ENCODE measurements at regions not wholly inside any gene's neighbourhood (a gene's known extent, or its start where the extent isn't known, plus 50 kb on each side); places are given as distances from the start of the nearest gene placed in this dataset.

- Histone ChIP-seq H3K9me3 (ENCODE audit: control insufficient read depth, low read depth, low read length) (no peaks in the 10 kb centered on the region), H3K27me3 (ENCODE audit: control insufficient read depth, insufficient read depth, low read length) (no peaks in the 10 kb centered on the region), H3K36me3 (ENCODE audit: control insufficient read depth, insufficient read depth, low read length) (no peaks in the 10 kb centered on the region), H3K4me3 (ENCODE audit: low read length) (no peak overlapping the region), H3K4me1 (ENCODE audit: control insufficient read depth, insufficient read depth, low read length) (peaks cover 4% of the 10 kb centered on the region), H3K27ac (ENCODE audit: low read length) (no peak overlapping the region)
- no CpG with 5 or more reads among the region's 2 CpGs for WGBS (ENCODE audit: insufficient coverage, low lambda C conversion rate)
- no peak for DNase-seq
Observed at GRCh38 chr1:224863486-224863885, 66.0 kb upstream of the DNAH14 start.

- no peak overlapping the region for H3K27ac ChIP-seq (ENCODE audit: low read length)
- no CpG with 5 or more reads among the region's 2 CpGs for WGBS (ENCODE audit: insufficient coverage, low lambda C conversion rate)
- no peaks in the 10 kb centered on the region for H3K36me3 ChIP-seq (ENCODE audit: control insufficient read depth, insufficient read depth, low read length)
- H3K4me3 ChIP-seq (ENCODE audit: low read length): no peak overlapping the region
- no peak for DNase-seq
- H3K4me1 ChIP-seq (ENCODE audit: control insufficient read depth, insufficient read depth, low read length): peaks cover 4% of the 10 kb centered on the region
- no peaks in the 10 kb centered on the region for H3K9me3 ChIP-seq (ENCODE audit: control insufficient read depth, low read depth, low read length)
- H3K27me3 ChIP-seq (ENCODE audit: control insufficient read depth, insufficient read depth, low read length): no peaks in the 10 kb centered on the region
Observed at GRCh38 chr1:224864006-224864405, 65.5 kb upstream of the DNAH14 start.

- Histone ChIP-seq H3K27ac (ENCODE audit: low read length) (no peak overlapping the region), H3K27me3 (ENCODE audit: control insufficient read depth, insufficient read depth, low read length) (no peaks in the 10 kb centered on the region), H3K4me3 (ENCODE audit: low read length) (no peak overlapping the region), H3K4me1 (ENCODE audit: control insufficient read depth, insufficient read depth, low read length) (peaks cover 4% of the 10 kb centered on the region), H3K36me3 (ENCODE audit: control insufficient read depth, insufficient read depth, low read length) (no peaks in the 10 kb centered on the region), H3K9me3 (ENCODE audit: control insufficient read depth, low read depth, low read length) (no peaks in the 10 kb centered on the region)
- WGBS (ENCODE audit: insufficient coverage, low lambda C conversion rate): no CpG with 5 or more reads among the region's 1 CpG
- no peak for DNase-seq
Observed at GRCh38 chr1:224865510-224865909, 64.0 kb upstream of the DNAH14 start.

GRCh38 chr1:224866940-224867339 lies 62.5 kb upstream of the DNAH14 start:
- Histone ChIP-seq H3K27me3 (ENCODE audit: control insufficient read depth, insufficient read depth, low read length) (no peaks in the 10 kb centered on the region), H3K9me3 (ENCODE audit: control insufficient read depth, low read depth, low read length) (no peaks in the 10 kb centered on the region), H3K27ac (ENCODE audit: low read length) (no peak overlapping the region), H3K36me3 (ENCODE audit: control insufficient read depth, insufficient read depth, low read length) (no peaks in the 10 kb centered on the region), H3K4me3 (ENCODE audit: low read length) (no peak overlapping the region), H3K4me1 (ENCODE audit: control insufficient read depth, insufficient read depth, low read length) (no peaks in the 10 kb centered on the region)
- DNase-seq: no peak

GRCh38 chr1:224867715-224868114 lies 61.8 kb upstream of the DNAH14 start:
- Histone ChIP-seq H3K4me3 (ENCODE audit: low read length) (no peak overlapping the region), H3K27me3 (ENCODE audit: control insufficient read depth, insufficient read depth, low read length) (no peaks in the 10 kb centered on the region), H3K4me1 (ENCODE audit: control insufficient read depth, insufficient read depth, low read length) (no peaks in the 10 kb centered on the region), H3K27ac (ENCODE audit: low read length) (no peak overlapping the region), H3K9me3 (ENCODE audit: control insufficient read depth, low read depth, low read length) (no peaks in the 10 kb centered on the region), H3K36me3 (ENCODE audit: control insufficient read depth, insufficient read depth, low read length) (no peaks in the 10 kb centered on the region)
- DNase-seq: no peak

- DNase-seq: peak in 1 of 2 donors; percentile 13
- 39% methylated on average over 3 of the region's 4 CpGs for WGBS (ENCODE audit: insufficient coverage, low lambda C conversion rate)
- peak overlapping the region; percentile 67 for H3K27ac ChIP-seq (ENCODE audit: low read length)
- peaks cover 24% of the 10 kb centered on the region for H3K4me1 ChIP-seq (ENCODE audit: control insufficient read depth, insufficient read depth, low read length)
- H3K36me3 ChIP-seq (ENCODE audit: control insufficient read depth, insufficient read depth, low read length): no peaks in the 10 kb centered on the region
- no peaks in the 10 kb centered on the region for H3K9me3 ChIP-seq (ENCODE audit: control insufficient read depth, low read depth, low read length)
- H3K4me3 ChIP-seq (ENCODE audit: low read length): no peak overlapping the region
- no peaks in the 10 kb centered on the region for H3K27me3 ChIP-seq (ENCODE audit: control insufficient read depth, insufficient read depth, low read length)
Observed at GRCh38 chr1:224872832-224873433, 56.5 kb upstream of the DNAH14 start.

- 13% methylated on average over 1 of the region's 3 CpGs for WGBS (ENCODE audit: insufficient coverage, low lambda C conversion rate)
- no peak overlapping the region for H3K4me3 ChIP-seq (ENCODE audit: low read length)
- H3K9me3 ChIP-seq (ENCODE audit: control insufficient read depth, low read depth, low read length): no peaks in the 10 kb centered on the region
- peaks cover 24% of the 10 kb centered on the region for H3K4me1 ChIP-seq (ENCODE audit: control insufficient read depth, insufficient read depth, low read length)
- H3K36me3 ChIP-seq (ENCODE audit: control insufficient read depth, insufficient read depth, low read length): no peaks in the 10 kb centered on the region
- DNase-seq: peak; percentile 71 to 90
- H3K27ac ChIP-seq (ENCODE audit: low read length): peak overlapping the region; percentile 79
- no peaks in the 10 kb centered on the region for H3K27me3 ChIP-seq (ENCODE audit: control insufficient read depth, insufficient read depth, low read length)
Observed at GRCh38 chr1:224873434-224874369, 55.8 kb upstream of the DNAH14 start.

GRCh38 chr1:224874775-224875174 lies 54.7 kb upstream of the DNAH14 start:
- Histone ChIP-seq H3K9me3 (ENCODE audit: control insufficient read depth, low read depth, low read length) (no peaks in the 10 kb centered on the region), H3K36me3 (ENCODE audit: control insufficient read depth, insufficient read depth, low read length) (no peaks in the 10 kb centered on the region), H3K27me3 (ENCODE audit: control insufficient read depth, insufficient read depth, low read length) (no peaks in the 10 kb centered on the region), H3K27ac (ENCODE audit: low read length) (peak overlapping the region; percentile 79), H3K4me3 (ENCODE audit: low read length) (no peak overlapping the region), H3K4me1 (ENCODE audit: control insufficient read depth, insufficient read depth, low read length) (peaks cover 24% of the 10 kb centered on the region)
- peak in 1 of 2 donors; percentile 40 for DNase-seq
- WGBS (ENCODE audit: insufficient coverage, low lambda C conversion rate): no CpG with 5 or more reads among the region's 7 CpGs

GRCh38 chr1:224879162-224879803 lies 50.2 kb upstream of the DNAH14 start:
- H3K27ac ChIP-seq (ENCODE audit: low read length): no peak overlapping the region
- H3K27me3 ChIP-seq (ENCODE audit: control insufficient read depth, insufficient read depth, low read length): no peaks in the 10 kb centered on the region
- WGBS (ENCODE audit: insufficient coverage, low lambda C conversion rate): 80% methylated on average over 1 of the region's 5 CpGs
- H3K4me1 ChIP-seq (ENCODE audit: control insufficient read depth, insufficient read depth, low read length): peaks cover 45% of the 10 kb centered on the region
- H3K36me3 ChIP-seq (ENCODE audit: control insufficient read depth, insufficient read depth, low read length): no peaks in the 10 kb centered on the region
- no peaks in the 10 kb centered on the region for H3K9me3 ChIP-seq (ENCODE audit: control insufficient read depth, low read depth, low read length)
- no peak overlapping the region for H3K4me3 ChIP-seq (ENCODE audit: low read length)
- no peak for DNase-seq

Measured in large intestine (tissue), 3 donors.